Esophagus squamous epithelium (tissue), 5 donors: ENCODE measurements at regions not wholly inside any gene's neighbourhood (a gene's known extent, or its start where the extent isn't known, plus 50 kb on each side); places are given as distances from the start of the nearest gene placed in this dataset.
"Not testable (repeated sequence)": the region's sequence is repeated elsewhere in the genome, so short reads cannot be mapped to it uniquely, and the experiment has no call there.

Source experiments
- DNase-seq: peaks from one replicate; lab custom pipeline; 2025; lab: John Stamatoyannopoulos, UW
- H3K27ac ChIP-seq, 4 donors: fragments of 200-600 bp; sonication (generic); one replicate each; pipeline ENCODE4 v1.5.1; 2016 to 2019; ENCODE audit warnings: mild to moderate bottlenecking in 1 of 4
- H3K27me3 ChIP-seq, 4 donors: fragments of 200-600 bp; sonication (generic); 1 replicate in 3 of 4; 2 replicates in 1 of 4; pipeline versions ENCODE4 v1.5.1 to v1.6.0; 2017 to 2021; ENCODE audit warnings: antibody characterized with exemption in 1 of 4
- H3K36me3 ChIP-seq, 3 donors: fragments of 200-600 bp; sonication (generic); one replicate each; pipeline ENCODE4 v1.5.1; 2016 to 2019
- H3K4me1 ChIP-seq, 3 donors: fragments of 200-600 bp; sonication (generic); one replicate each; pipeline ENCODE4 v1.5.1; 2017 to 2019
- H3K4me3 ChIP-seq, 4 donors: fragments of 200-600 bp; sonication (generic); 1 replicate in 3 of 4; 2 replicates in 1 of 4; pipeline ENCODE4 v1.5.1; 2016 to 2019; ENCODE audit warnings: mild to moderate bottlenecking in 2 of 4, moderate library complexity in 1 of 4
- H3K9me3 ChIP-seq, 3 donors: fragments of 200-600 bp; sonication (generic); one replicate each; pipeline ENCODE4 v1.5.1; 2016 to 2019
- POLR2A ChIP-seq, 4 donors: fragments of 450-650 bp; IDR thresholded peaks; one replicate each; pipeline ENCODE4 v1.6.1; 2017; ENCODE audit warnings: antibody characterized with exemption in 4 of 4, mild to moderate bottlenecking in 4 of 4, moderate library complexity in 3 of 4
- WGBS, 2 donors: methylation state at CpG; one replicate each; pipeline ENCODE4 v1.1.5; 2018; 5-methylcytosine and 5-hydroxymethylcytosine counted together
- intact Hi-C: fragments of 100-400 bp; cut with DNase I; formaldehyde crosslinking; loops from one replicate; pipeline ENCODE4 v1.15.0; 2022
- TF ChIP-seq, protein P1 (sequence below), 6 experiments: fragments of 450-650 bp in 4 of 6; fragments of 200-600 bp in 2 of 6; sonication (generic) in 2 of 6; IDR thresholded peaks; one replicate each; pipeline ENCODE4 v1.5.1; 2016 to 2019; ENCODE audit warnings: antibody characterized with exemption in 6 of 6, mild to moderate bottlenecking in 4 of 6, moderate library complexity in 4 of 6
- donor health status: DM: yes; HTN: yes; CAD: no.

GRCh38 chr5:164312801-164313200 lies 807.4 kb downstream of the MAT2B start:
- Histone ChIP-seq H3K27ac (no peak overlapping the region), H3K36me3 (no peaks in the 10 kb centered on the region), H3K27me3 (no peaks in the 10 kb centered on the region), H3K4me1 (no peaks in the 10 kb centered on the region), H3K9me3 (no peaks in the 10 kb centered on the region), H3K4me3 (no peak overlapping the region)
- intact Hi-C loops, result no loop called here
- WGBS, 2 donors, result 75 to 84% methylated on average over 5 of the region's 5 CpGs
- DNase-seq, result no peak
- TF ChIP-seq POLR2A (IDR thresholded peaks at IDR 0.05), result no peak
- TF ChIP-seq, protein P1, sequence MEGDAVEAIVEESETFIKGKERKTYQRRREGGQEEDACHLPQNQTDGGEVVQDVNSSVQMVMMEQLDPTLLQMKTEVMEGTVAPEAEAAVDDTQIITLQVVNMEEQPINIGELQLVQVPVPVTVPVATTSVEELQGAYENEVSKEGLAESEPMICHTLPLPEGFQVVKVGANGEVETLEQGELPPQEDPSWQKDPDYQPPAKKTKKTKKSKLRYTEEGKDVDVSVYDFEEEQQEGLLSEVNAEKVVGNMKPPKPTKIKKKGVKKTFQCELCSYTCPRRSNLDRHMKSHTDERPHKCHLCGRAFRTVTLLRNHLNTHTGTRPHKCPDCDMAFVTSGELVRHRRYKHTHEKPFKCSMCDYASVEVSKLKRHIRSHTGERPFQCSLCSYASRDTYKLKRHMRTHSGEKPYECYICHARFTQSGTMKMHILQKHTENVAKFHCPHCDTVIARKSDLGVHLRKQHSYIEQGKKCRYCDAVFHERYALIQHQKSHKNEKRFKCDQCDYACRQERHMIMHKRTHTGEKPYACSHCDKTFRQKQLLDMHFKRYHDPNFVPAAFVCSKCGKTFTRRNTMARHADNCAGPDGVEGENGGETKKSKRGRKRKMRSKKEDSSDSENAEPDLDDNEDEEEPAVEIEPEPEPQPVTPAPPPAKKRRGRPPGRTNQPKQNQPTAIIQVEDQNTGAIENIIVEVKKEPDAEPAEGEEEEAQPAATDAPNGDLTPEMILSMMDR (IDR thresholded peaks at IDR 0.05), result no peak

DNA sequence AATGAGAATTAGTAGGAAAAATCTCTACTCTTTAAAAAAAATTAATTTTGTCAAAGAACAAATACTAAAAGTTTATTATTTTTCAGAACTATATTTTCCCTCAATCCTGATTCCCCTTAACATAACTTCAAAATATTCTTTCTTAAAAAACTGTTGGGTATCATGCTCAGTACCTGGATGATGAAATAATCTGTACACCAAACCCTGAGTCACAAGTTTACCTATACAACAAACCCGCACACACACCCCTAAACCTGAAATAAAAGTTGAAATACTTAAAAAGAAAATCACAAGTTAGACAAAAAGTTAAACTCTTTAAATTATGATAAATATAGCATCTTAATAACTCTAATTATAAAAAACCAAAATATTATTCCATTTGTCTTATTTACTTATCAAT lies 812.3 kb downstream of the MAT2B start:
- WGBS, 2 donors, result 58 to 80% methylated on average over 1 of the region's 1 CpG
- intact Hi-C loops, result no loop called here
- Histone ChIP-seq H3K36me3 (no peaks in the 10 kb centered on the region), H3K4me1 (no peaks in the 10 kb centered on the region), H3K27me3 (no peaks in the 10 kb centered on the region), H3K9me3 (no peaks in the 10 kb centered on the region), H3K4me3 (no peak overlapping the region), H3K27ac (no peak overlapping the region)
- no peak for DNase-seq
- no peak for TF ChIP-seq POLR2A (IDR thresholded peaks at IDR 0.05)
- TF ChIP-seq, protein P1 (IDR thresholded peaks at IDR 0.05), result no peak

GRCh38 chr5:164319161-164319560 lies 813.7 kb downstream of the MAT2B start:
- 55 to 64% methylated on average over 3 of the region's 3 CpGs for WGBS, 2 donors
- no peaks in the 10 kb centered on the region for H3K9me3 ChIP-seq
- no peaks in the 10 kb centered on the region for H3K36me3 ChIP-seq
- no peaks in the 10 kb centered on the region for H3K4me1 ChIP-seq
- DNase-seq, result no peak
- no peak overlapping the region for H3K4me3 ChIP-seq
- no peaks in the 10 kb centered on the region for H3K27me3 ChIP-seq
- intact Hi-C loops, result no loop called here
- H3K27ac ChIP-seq, result no peak overlapping the region
- TF ChIP-seq POLR2A (IDR thresholded peaks at IDR 0.05), result no peak
- TF ChIP-seq, protein P1 (IDR thresholded peaks at IDR 0.05), result no peak

GRCh38 chr5:164324239-164324638 lies 818.8 kb downstream of the MAT2B start:
- peaks cover 0 to 19% (median 0%) of the 10 kb centered on the region in 3 donors for H3K9me3 ChIP-seq
- WGBS, 2 donors, result 39 to 56% methylated on average over 2 of the region's 2 CpGs
- TF ChIP-seq, protein P1 (IDR thresholded peaks at IDR 0.05), result no peak
- TF ChIP-seq POLR2A (IDR thresholded peaks at IDR 0.05), result no peak
- no peak for DNase-seq
- no peak overlapping the region for H3K4me3 ChIP-seq
- intact Hi-C loops, result no loop called here
- no peaks in the 10 kb centered on the region for H3K36me3 ChIP-seq
- H3K4me1 ChIP-seq, result no peaks in the 10 kb centered on the region
- no peak overlapping the region for H3K27ac ChIP-seq
- H3K27me3 ChIP-seq, result no peaks in the 10 kb centered on the region

DNA sequence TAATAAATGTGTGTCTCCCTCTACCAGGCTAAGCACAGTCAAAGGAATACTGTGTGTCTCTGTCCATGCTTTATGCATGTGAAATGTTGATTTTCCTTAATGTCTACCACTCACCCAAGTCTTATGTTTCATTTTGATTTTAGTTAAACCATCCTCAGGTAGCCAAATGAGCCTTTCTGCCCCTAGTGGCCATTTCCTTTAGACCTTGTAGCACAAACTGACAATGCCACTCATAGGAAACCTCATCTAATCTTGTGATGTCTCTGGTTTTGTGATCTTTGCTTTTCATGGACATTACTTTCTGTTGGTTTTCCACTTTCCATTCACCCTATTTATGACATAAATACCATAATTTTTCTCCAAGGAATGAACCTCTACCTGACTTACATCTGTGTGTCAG lies 820.8 kb downstream of the MAT2B start:
- TF ChIP-seq POLR2A (IDR thresholded peaks at IDR 0.05), result no peak
- TF ChIP-seq, protein P1 (IDR thresholded peaks at IDR 0.05), result peak in 1 of 6 experiments; percentile 16
- intact Hi-C loops, result no loop called here
- Histone ChIP-seq H3K4me3 (no peak overlapping the region), H3K36me3 (no peaks in the 10 kb centered on the region), H3K27ac (no peak overlapping the region), H3K27me3 (no peaks in the 10 kb centered on the region), H3K9me3 (peaks cover 0 to 19% (median 0%) of the 10 kb centered on the region in 3 donors), H3K4me1 (no peaks in the 10 kb centered on the region)
- DNase-seq, result no peak

GRCh38 chr5:164327166-164327565 lies 821.7 kb downstream of the MAT2B start:
- H3K9me3 ChIP-seq, result peaks cover 0 to 19% (median 0%) of the 10 kb centered on the region in 3 donors
- DNase-seq, H3K4me1 ChIP-seq, H3K4me3 ChIP-seq, intact Hi-C loops, H3K27me3 ChIP-seq, H3K27ac ChIP-seq, H3K36me3 ChIP-seq: not testable (repeated sequence)
- WGBS, 2 donors, result 82 to 84% methylated on average over 5 of the region's 5 CpGs
